Suppressor macrophage (primary cell): ENCODE measurements at regions not wholly inside any gene's neighbourhood (a gene's known extent, or its start where the extent isn't known, plus 50 kb on each side); places are given as distances from the start of the nearest gene placed in this dataset.

Experiments used
- DNase-seq, 4 experiments: peaks; one replicate each; pipeline ENCODE4 v3.0.0-alpha.2; 2020 to 2022

- no peak for DNase-seq
Measured at GRCh38 chr10:3946234-3947229, 161.5 kb upstream of the KLF6 start.

DNA sequence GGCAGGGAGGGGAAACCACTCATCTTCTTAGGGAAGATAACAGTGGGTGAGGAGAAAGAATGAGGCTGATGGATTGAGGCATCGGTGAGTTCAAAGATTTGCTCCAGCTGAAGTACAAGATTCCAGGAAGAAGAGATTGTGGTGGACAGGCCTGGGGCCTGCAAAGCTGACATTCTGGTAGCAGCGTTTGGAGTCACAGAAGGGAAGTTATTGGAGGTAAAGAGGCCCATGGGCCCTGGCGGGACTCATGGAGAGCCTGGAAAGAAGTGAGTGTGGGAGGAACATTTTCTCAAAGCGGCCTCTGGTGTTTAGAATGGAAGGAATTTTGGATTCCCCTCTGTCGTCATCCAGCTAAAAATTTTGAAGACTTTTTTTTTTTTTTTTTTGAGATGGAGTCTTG lies 160.0 kb upstream of the KLF6 start:
- no peak for DNase-seq

DNA sequence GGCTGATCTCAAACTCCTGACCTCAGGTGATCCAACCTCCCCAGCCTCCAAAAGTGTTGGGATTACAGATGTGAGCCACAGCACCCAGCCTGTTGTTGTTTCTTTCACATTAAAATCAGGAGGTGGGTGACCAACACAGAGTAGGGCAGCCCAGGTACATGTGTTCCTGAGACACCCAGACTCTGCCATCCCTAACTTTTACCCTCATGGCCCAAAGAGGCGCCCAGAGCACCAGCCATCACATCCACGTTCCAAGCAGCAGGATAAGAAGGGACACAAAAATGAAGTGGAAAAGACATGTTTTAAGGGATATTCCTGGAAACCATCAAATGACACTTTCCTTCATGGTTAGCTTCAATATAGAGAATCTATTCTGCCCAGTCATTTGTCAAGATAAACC lies 159.6 kb upstream of the KLF6 start:
- no peak for DNase-seq

GRCh38 chr10:3943695-3944257 lies 158.8 kb upstream of the KLF6 start:
- no peak for DNase-seq

- no peak for DNase-seq
Measured at GRCh38 chr10:3942937-3943489, 158.0 kb upstream of the KLF6 start.

- no peak for DNase-seq
Measured at GRCh38 chr10:3941676-3942075, 156.7 kb upstream of the KLF6 start.

- DNase-seq, result no peak
Measured at GRCh38 chr10:3936422-3937040, 151.5 kb upstream of the KLF6 start.

DNA sequence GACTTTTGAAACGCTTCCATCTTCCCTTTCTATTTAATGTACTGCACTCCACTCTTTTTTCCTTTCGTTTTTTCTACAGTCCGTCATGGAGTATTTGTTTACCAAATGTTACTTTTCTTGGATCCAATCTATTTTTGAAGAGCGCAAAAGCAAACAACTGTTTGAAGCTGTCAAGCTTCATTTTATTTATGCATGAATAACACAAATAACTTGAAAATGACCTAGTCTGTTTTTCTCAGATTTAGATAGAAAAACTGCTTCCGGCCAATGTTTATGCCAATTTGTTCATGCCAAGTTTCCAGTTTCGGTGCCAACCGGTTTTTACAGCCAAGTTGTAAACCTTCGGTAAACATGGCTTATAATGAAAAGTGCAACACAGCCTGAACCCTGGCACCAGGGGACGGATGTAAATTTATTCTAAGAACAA lies 150.9 kb upstream of the KLF6 start:
- DNase-seq, result no peak

DNA sequence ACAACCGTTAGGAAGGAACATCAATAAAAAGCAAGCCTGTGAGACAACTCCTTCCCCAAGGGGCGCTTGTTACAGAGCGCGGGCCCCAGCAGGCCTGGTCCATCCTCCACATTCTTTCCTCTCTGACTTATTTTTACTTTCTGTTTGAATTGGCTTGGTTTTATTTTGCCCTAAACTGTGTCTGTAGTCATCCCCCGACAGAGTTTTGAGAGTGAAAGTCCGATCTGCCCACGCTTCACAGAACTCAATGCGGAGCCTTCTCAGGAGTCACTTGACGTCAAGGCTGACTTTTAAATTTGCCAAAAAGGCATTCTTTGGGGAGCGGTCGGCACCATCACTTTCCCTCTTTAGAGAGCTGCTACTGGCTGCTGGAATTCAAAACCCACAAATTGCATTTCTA lies 150.1 kb upstream of the KLF6 start:
- no peak for DNase-seq

GRCh38 chr10:3933733-3934132 lies 148.7 kb upstream of the KLF6 start:
- no peak for DNase-seq

- DNase-seq, result peak in 1 of 4 experiments; percentile 25
Measured at GRCh38 chr10:3932597-3933375, 147.8 kb upstream of the KLF6 start.

DNA sequence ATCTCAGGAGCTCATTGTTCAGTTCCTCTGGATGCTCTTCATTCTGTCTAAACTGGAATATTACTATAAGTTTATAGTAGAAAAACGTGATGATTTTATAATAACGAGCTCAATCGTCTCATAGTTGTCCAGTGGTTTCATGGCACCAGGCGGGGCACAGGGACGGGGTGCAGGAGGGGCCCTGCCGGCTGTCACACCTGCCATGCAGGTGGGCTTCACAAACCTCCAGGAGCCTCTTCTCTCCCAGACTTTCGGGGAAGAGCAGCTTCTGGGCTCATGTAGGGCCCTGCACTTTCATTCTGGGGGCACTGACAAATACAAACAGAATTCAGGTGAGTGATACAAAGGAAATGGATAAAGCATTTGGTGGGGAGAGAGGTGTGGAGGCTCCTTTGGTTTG lies 146.9 kb upstream of the KLF6 start:
- DNase-seq, result no peak

GRCh38 chr10:3931224-3931623 lies 146.2 kb upstream of the KLF6 start:
- DNase-seq, result no peak

GRCh38 chr10:3928569-3928968 lies 143.6 kb upstream of the KLF6 start:
- no peak for DNase-seq

GRCh38 chr10:3928078-3928477 lies 143.1 kb upstream of the KLF6 start:
- DNase-seq, result no peak

GRCh38 chr10:3926675-3927525 lies 141.9 kb upstream of the KLF6 start:
- no peak for DNase-seq

- DNase-seq, result no peak
Measured at GRCh38 chr10:3926258-3926657, 141.2 kb upstream of the KLF6 start.

GRCh38 chr10:3925184-3925583 lies 140.2 kb upstream of the KLF6 start:
- no peak for DNase-seq

GRCh38 chr10:3924344-3924743 lies 139.3 kb upstream of the KLF6 start:
- DNase-seq, result peak; percentile 54 to 80 (median 66)

DNA sequence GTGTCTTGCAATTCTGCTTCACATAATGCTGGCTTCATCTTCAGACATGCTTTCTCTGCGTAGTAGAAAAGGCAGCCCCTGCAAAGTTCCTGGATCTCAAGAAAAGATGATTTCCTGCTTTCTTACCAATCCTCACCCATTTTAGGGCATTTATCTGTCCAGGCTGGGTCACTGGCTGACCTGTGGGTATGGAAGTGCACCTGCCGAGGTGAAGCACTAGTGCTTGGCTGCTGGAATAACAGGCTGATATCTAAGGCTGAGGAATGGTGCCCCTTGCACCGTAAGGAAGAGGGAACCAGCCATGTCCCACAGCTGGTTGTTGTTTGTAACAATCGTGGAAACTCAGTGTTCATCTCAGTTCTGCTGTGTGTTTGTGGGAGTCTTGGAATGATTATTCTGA lies 138.0 kb upstream of the KLF6 start:
- no peak for DNase-seq

GRCh38 chr10:3919709-3920308 lies 134.8 kb upstream of the KLF6 start:
- DNase-seq, result no peak
